Ectodermal cell (in vitro differentiated cells): ENCODE measurements at regions not wholly inside any gene's neighbourhood (a gene's known extent, or its start where the extent isn't known, plus 50 kb on each side); places are given as distances from the start of the nearest gene placed in this dataset.

Experiments used
- H3K27ac ChIP-seq: 2 replicates; pipeline ENCODE4 v1.7.0; 2013; ENCODE audit warnings: mild to moderate bottlenecking, low read depth, low read length; ENCODE audit not compliant: insufficient read depth, poor library complexity, severe bottlenecking
- H3K27me3 ChIP-seq: 2 replicates; pipeline ENCODE4 v1.7.0; 2013; ENCODE audit warnings: mild to moderate bottlenecking, low read length; ENCODE audit not compliant: insufficient read depth, control insufficient read depth, poor library complexity, severe bottlenecking
- H3K36me3 ChIP-seq: one replicate; pipeline ENCODE4 v1.7.0; 2013; ENCODE audit warnings: low read length; ENCODE audit not compliant: control insufficient read depth, insufficient read depth
- H3K4me1 ChIP-seq: one replicate; pipeline ENCODE4 v1.7.0; 2013; ENCODE audit warnings: low read length; ENCODE audit not compliant: control insufficient read depth, insufficient read depth
- H3K4me3 ChIP-seq: 2 replicates; pipeline ENCODE4 v1.7.0; 2013; ENCODE audit warnings: low read depth, low read length, control low read depth; ENCODE audit not compliant: insufficient read depth
- H3K9me3 ChIP-seq: 2 replicates; pipeline ENCODE4 v1.7.0; 2013; ENCODE audit warnings: mild to moderate bottlenecking, low read length, moderate library complexity; ENCODE audit not compliant: control insufficient read depth
- WGBS, 2 experiments: methylation state at CpG; one replicate each; pipeline ENCODE4 v1.1.7; 2013; ENCODE audit warnings: missing lambda C conversion rate in 2 of 2; 5-methylcytosine and 5-hydroxymethylcytosine counted together

DNA sequence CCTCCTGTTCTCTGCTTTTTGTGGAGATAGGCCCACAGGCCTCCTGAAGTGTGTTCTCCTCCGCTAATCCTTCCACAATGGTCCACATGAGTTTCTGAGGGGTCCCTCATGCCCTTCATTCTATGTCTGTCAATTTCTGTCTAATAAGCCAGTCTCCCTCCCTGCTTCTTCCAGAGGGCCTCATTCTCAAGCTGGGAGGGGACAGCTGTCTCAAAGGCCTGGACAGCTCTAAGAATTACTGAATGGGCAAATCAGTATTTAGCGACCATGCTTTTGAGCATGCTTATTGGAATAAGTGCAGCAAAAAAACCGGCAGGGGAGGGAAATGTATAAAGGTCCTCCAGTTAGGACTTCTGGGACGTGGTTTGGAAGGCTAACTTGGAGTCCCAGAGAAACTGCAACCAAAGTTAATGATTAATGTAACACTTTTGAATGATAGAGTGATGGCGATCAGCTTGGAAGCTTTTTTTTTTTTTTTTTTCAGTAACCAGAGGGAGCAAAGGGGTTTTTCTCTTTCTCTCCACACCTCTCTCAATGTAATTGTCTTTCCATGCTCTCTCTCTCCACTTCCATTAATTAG lies 890.7 kb upstream of the POU3F3 start:
- WGBS, 2 experiments, result 92 to 97% methylated on average over 5 of the region's 5 CpGs
- H3K4me3 ChIP-seq, result no peak overlapping the region
- no peak overlapping the region for H3K27ac ChIP-seq
- H3K4me1 ChIP-seq, result no peaks in the 10 kb centered on the region
- no peaks in the 10 kb centered on the region for H3K9me3 ChIP-seq
- no peaks in the 10 kb centered on the region for H3K27me3 ChIP-seq
- no peaks in the 10 kb centered on the region for H3K36me3 ChIP-seq

DNA sequence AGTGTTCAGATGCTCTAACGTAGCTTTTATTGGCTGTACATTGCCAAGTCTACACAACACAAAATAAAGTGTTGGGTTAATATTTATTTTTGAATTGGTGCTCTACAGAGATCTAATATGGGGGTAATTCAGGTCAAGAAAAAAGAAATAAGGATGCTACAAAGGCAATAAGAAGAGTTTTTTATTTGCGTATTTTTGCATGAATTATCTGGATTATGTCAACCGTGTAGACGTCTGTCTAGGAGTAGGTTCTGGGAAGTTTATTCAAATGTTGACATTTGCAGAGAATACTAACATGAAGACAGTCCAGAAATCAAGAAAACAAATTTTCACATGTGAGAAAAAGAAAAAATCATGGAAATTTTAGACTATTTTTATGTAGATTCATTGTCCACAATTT lies 876.7 kb upstream of the POU3F3 start:
- Histone ChIP-seq H3K27me3 (no peaks in the 10 kb centered on the region), H3K36me3 (no peaks in the 10 kb centered on the region), H3K27ac (no peak overlapping the region), H3K9me3 (no peaks in the 10 kb centered on the region), H3K4me1 (no peaks in the 10 kb centered on the region), H3K4me3 (no peak overlapping the region)
- WGBS, 2 experiments, result 92 to 99% methylated on average over 4 of the region's 4 CpGs

DNA sequence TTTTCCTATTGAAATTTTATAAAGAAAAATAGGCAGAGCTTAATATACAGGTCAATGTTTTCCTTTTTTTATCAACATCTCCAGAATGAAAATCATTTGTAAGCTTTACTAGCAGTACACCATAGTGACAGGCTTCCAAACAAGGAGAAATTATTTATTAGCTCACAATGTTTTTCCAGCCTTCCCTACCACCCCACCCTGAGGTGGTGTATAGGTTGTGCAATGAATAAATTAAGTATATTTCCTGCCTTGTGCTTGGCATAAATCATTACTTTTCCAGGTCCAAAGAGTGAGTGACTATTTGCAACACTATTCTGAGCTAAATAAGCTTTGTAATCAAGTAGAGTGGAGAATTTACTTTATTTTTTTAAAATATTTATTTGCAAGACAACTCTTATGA lies 876.2 kb upstream of the POU3F3 start:
- H3K4me1 ChIP-seq, result no peaks in the 10 kb centered on the region
- H3K9me3 ChIP-seq, result no peaks in the 10 kb centered on the region
- H3K4me3 ChIP-seq, result no peak overlapping the region
- no peaks in the 10 kb centered on the region for H3K36me3 ChIP-seq
- no peaks in the 10 kb centered on the region for H3K27me3 ChIP-seq
- no peak overlapping the region for H3K27ac ChIP-seq

DNA sequence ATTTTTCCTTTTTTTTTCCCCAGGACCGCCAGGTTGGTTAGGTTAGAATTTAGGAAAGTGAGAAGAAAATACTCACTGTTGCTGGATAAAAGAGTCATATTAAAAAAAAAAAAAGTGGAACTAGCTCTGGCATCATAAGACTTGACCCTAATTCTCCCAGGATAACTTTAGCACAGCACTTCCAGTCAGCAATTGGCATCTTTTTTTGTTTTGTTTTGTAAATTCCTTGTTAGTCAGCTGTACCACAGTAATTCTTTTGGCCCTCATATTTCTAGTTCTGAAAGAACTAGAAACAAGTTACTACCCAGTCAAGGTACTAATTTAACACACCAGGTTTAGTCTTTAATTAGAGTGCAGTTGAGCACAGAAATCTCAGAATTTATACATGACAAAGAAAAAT lies 873.5 kb upstream of the POU3F3 start:
- no peaks in the 10 kb centered on the region for H3K36me3 ChIP-seq
- H3K27ac ChIP-seq, result no peak overlapping the region
- H3K4me3 ChIP-seq, result no peak overlapping the region
- no peaks in the 10 kb centered on the region for H3K4me1 ChIP-seq
- H3K9me3 ChIP-seq, result no peaks in the 10 kb centered on the region
- H3K27me3 ChIP-seq, result no peaks in the 10 kb centered on the region
- no CpG with 5 or more reads among the region's 1 CpG for WGBS, 2 experiments

DNA sequence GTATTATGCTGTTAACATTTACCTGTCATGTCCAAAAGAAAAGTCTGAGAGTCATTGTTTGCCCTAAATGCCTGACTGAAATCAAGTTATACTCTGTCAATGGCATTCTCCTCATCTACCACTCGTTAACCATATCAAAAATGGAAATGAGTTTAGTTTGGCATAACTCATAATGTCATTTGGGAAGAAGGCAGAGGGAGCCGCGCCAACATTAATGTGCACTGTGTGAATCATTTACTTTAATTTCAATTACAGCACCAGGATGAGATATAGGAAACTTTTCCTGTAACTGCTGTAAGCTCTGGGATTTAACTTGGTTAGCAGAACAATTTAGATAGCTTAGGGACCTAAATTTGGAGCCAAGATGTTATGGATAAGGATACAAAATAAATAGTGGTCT lies 871.2 kb upstream of the POU3F3 start:
- no peaks in the 10 kb centered on the region for H3K9me3 ChIP-seq
- H3K27ac ChIP-seq, result no peak overlapping the region
- no peaks in the 10 kb centered on the region for H3K4me1 ChIP-seq
- no peaks in the 10 kb centered on the region for H3K36me3 ChIP-seq
- H3K4me3 ChIP-seq, result no peak overlapping the region
- H3K27me3 ChIP-seq, result no peaks in the 10 kb centered on the region
- WGBS, 2 experiments, result 94 to 100% methylated on average over 3 of the region's 3 CpGs

DNA sequence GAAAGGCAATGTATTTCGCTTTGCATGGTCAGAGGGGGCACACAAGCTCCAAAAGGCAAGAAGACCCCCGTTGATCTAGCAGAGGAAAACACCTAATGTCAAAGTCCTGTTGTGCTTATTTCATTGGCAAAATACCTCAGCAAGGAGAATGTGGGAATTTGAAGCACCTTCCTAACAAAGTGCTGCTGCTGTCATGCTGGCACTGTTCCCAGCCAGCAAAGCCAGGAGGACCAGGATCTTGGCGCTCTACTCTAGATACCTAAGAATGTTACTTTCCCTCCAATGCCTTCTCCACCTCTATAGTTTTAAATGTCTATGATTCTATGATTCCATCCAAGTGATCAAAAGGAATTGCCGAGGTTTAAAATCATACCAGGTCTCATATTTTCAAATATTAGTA lies 867.9 kb upstream of the POU3F3 start:
- H3K27me3 ChIP-seq, result no peaks in the 10 kb centered on the region
- no peaks in the 10 kb centered on the region for H3K36me3 ChIP-seq
- no peak overlapping the region for H3K4me3 ChIP-seq
- H3K9me3 ChIP-seq, result no peaks in the 10 kb centered on the region
- WGBS, 2 experiments, result 95 to 96% methylated on average over 4 of the region's 4 CpGs
- H3K27ac ChIP-seq, result no peak overlapping the region
- no peaks in the 10 kb centered on the region for H3K4me1 ChIP-seq

DNA sequence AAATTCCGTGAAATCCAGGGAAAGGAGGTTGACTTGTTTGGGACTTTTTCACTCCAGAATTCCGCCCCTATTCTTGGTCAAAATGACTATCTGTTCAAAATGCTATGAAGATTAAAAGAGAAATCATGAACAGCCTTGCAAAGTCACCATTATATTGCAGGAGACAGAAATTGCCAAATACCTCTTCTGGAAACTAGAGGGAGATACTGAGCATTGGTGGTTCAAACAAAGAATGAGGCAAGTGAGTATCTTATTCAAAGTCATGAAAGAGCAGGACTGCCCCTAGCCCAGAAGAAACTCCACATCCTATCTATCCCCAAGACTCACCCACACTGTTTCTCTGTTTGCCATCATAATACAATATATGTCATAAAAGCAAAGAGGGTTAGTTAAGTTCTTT lies 862.3 kb upstream of the POU3F3 start:
- H3K9me3 ChIP-seq, result no peaks in the 10 kb centered on the region
- H3K27ac ChIP-seq, result no peak overlapping the region
- H3K36me3 ChIP-seq, result no peaks in the 10 kb centered on the region
- no peaks in the 10 kb centered on the region for H3K4me1 ChIP-seq
- H3K4me3 ChIP-seq, result no peak overlapping the region
- 76 to 92% methylated on average over 2 of the region's 2 CpGs for WGBS, 2 experiments
- H3K27me3 ChIP-seq, result no peaks in the 10 kb centered on the region

DNA sequence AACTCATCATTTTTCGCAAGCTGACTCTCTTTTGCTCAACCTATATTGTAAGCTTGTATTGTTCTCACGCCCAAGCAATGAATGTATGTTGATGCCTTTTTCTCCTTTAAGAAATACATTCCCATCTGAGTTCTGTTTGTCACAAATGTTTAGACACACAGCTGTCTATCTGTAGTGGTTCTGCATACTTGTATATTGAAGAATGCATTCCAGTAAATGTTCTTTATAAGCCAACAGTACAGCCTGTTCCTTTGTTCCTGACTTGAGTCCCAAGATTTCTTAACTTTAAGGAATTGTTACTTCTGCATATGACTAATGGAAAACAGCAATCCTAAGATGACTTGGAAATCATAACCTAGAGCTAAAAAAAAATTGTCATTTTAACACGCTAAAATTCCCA lies 849.1 kb upstream of the POU3F3 start:
- Histone ChIP-seq H3K9me3 (no peaks in the 10 kb centered on the region), H3K27ac (no peak overlapping the region), H3K36me3 (no peaks in the 10 kb centered on the region), H3K4me1 (no peaks in the 10 kb centered on the region), H3K4me3 (no peak overlapping the region), H3K27me3 (no peaks in the 10 kb centered on the region)
- 93 to 94% methylated on average over 2 to 3 of the region's 3 CpGs for WGBS, 2 experiments

DNA sequence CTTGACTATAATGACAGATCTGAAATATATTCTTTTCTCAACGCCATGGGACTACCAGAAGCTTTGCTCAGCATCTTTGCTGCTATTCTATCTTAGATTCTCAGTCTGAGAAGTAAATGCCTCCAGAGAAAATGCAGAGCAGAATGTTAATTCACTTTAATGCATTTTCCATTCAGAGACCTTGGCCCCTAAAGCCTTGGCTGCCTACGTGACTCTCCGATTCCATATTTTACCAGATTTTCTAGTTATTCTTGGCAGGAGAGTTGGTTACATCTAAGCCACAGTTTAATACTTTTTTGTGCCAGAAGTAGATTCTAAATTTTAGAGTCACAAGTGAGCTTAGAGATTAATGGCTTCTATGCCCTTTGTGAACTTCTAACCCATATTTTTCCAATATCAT lies 837.1 kb upstream of the POU3F3 start:
- no peaks in the 10 kb centered on the region for H3K4me1 ChIP-seq
- H3K27me3 ChIP-seq, result no peaks in the 10 kb centered on the region
- no peaks in the 10 kb centered on the region for H3K36me3 ChIP-seq
- WGBS, 2 experiments, result 95 to 100% methylated on average over 3 of the region's 3 CpGs
- no peak overlapping the region for H3K4me3 ChIP-seq
- H3K27ac ChIP-seq, result no peak overlapping the region
- H3K9me3 ChIP-seq, result peaks cover 2% of the 10 kb centered on the region

DNA sequence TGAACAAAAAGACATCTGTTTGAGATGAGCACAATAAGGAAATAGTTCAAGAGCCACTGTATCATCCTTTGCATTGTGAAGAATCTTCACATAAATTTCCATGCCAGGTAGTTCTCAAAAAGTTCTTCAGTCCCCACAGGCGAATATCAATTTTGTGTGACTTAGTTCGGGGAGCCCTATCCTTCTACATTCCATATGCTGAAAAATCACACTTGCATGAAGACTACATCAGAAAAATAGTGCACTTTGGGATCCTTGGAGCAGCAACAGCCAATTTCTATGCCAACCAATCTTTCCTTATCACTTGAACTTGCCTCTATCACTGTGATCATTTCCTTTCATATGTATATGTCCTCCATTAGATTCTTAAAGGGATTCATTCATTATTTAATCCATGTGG lies 830.6 kb upstream of the POU3F3 start:
- H3K36me3 ChIP-seq, result no peaks in the 10 kb centered on the region
- no peak overlapping the region for H3K27ac ChIP-seq
- no peaks in the 10 kb centered on the region for H3K27me3 ChIP-seq
- WGBS, 2 experiments, result 94 to 96% methylated on average over 2 of the region's 2 CpGs
- H3K9me3 ChIP-seq, result no peaks in the 10 kb centered on the region
- H3K4me3 ChIP-seq, result no peak overlapping the region
- H3K4me1 ChIP-seq, result peaks cover 3% of the 10 kb centered on the region

DNA sequence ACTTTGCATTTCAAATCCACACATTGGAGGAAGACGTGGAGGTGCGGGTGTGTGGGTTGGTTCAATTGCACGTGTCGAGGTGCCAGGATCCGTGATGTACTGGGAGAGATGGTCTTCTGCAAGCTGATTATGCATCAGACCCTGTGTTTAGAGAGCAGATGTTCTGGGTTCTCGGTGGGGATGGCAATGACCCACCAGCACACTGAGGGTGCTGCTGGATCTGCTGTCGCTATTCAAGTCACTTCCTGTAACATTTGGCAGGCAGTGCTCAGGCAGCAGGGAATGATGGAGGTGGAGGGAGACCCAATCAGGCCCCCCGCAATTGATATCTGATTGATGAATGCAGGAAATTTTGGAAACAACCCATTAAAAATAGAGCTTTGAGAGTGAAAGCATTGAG lies 830.1 kb upstream of the POU3F3 start:
- Histone ChIP-seq H3K4me3 (no peak overlapping the region), H3K36me3 (no peaks in the 10 kb centered on the region), H3K4me1 (peaks cover 3% of the 10 kb centered on the region), H3K9me3 (no peaks in the 10 kb centered on the region), H3K27me3 (no peaks in the 10 kb centered on the region), H3K27ac (no peak overlapping the region)
- WGBS, 2 experiments, result 75 to 82% methylated on average over 8 of the region's 8 CpGs
